Effector memory CD4-positive, alpha-beta T cell (primary cell): ENCODE measurements at regions not wholly inside any gene's neighbourhood (a gene's known extent, or its start where the extent isn't known, plus 50 kb on each side); places are given as distances from the start of the nearest gene placed in this dataset.

Experiments
- DNase-seq, 3 donors: peaks; one replicate each; pipeline ENCODE4 v3.0.0-alpha.2; 2020
- H3K27ac ChIP-seq: 2 replicates; pipeline ENCODE4 v1.7.0; 2013; ENCODE audit warnings: mild to moderate bottlenecking, low read length, moderate library complexity; ENCODE audit not compliant: insufficient read depth, poor library complexity, severe bottlenecking
- H3K27me3 ChIP-seq: replicated peaks from 2 replicates; pipeline ENCODE4 v1.7.0; 2013; ENCODE audit warnings: mild to moderate bottlenecking, low read length; ENCODE audit not compliant: insufficient read depth, control insufficient read depth, poor library complexity, severe bottlenecking
- H3K36me3 ChIP-seq: 2 replicates; pipeline ENCODE4 v1.7.0; 2013; ENCODE audit warnings: mild to moderate bottlenecking, low read length, moderate library complexity; ENCODE audit not compliant: control insufficient read depth, insufficient read depth
- H3K4me1 ChIP-seq: 2 replicates; pipeline ENCODE4 v1.7.0; 2013; ENCODE audit warnings: low read length, mild to moderate bottlenecking; ENCODE audit not compliant: control insufficient read depth, insufficient read depth, poor library complexity, severe bottlenecking
- H3K4me3 ChIP-seq: 2 replicates; pipeline ENCODE4 v1.7.0; 2013; ENCODE audit warnings: low read length, low read depth, mild to moderate bottlenecking; ENCODE audit not compliant: insufficient read depth, poor library complexity, severe bottlenecking
- H3K9me3 ChIP-seq: 2 replicates; pipeline ENCODE4 v1.7.0; 2013; ENCODE audit warnings: mild to moderate bottlenecking, low read length, moderate library complexity; ENCODE audit not compliant: control insufficient read depth

DNA sequence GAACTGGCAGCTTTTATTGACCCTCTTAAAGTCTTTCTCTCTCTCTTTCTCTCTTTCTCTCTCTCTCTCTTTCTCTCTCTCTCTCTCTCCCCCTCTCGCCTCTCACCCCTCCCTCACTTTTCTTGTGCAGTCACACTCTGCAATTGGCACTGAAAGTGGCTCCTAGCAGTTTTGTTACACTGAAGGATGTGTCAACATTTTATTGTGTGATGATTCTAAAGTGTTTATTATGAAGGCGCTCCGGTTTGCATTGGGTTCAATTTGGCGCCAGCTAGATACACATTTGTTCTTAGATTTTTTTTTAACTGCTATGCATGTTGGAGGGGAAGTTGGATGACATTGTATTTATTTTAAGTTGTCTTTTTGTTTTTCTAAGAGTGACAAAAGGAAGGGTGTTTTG is 64.0 kb upstream of the CHRM3 start:
- no peak overlapping the region for H3K27ac ChIP-seq
- no peaks in the 10 kb centered on the region for H3K4me1 ChIP-seq
- no peaks in the 10 kb centered on the region for H3K9me3 ChIP-seq
- DNase-seq, result no peak
- H3K27me3 ChIP-seq, result no peaks in the 10 kb centered on the region
- no peak overlapping the region for H3K4me3 ChIP-seq
- no peaks in the 10 kb centered on the region for H3K36me3 ChIP-seq

- Histone ChIP-seq H3K36me3 (no peaks in the 10 kb centered on the region), H3K4me1 (no peaks in the 10 kb centered on the region), H3K27ac (no peak overlapping the region), H3K9me3 (no peaks in the 10 kb centered on the region), H3K4me3 (no peak overlapping the region), H3K27me3 (no peaks in the 10 kb centered on the region)
- no peak for DNase-seq
Observed at GRCh38 chr1:239321877-239322276, 64.5 kb upstream of the CHRM3 start.

- Histone ChIP-seq H3K4me1 (no peaks in the 10 kb centered on the region), H3K9me3 (no peaks in the 10 kb centered on the region), H3K27ac (no peak overlapping the region), H3K36me3 (no peaks in the 10 kb centered on the region), H3K27me3 (no peaks in the 10 kb centered on the region), H3K4me3 (no peak overlapping the region)
- no peak for DNase-seq
Observed at GRCh38 chr1:239317948-239318347, 68.4 kb upstream of the CHRM3 start.

- H3K27me3 ChIP-seq, result no peaks in the 10 kb centered on the region
- H3K4me3 ChIP-seq, result no peak overlapping the region
- H3K9me3 ChIP-seq, result no peaks in the 10 kb centered on the region
- H3K36me3 ChIP-seq, result no peaks in the 10 kb centered on the region
- DNase-seq, result no peak
- no peak overlapping the region for H3K27ac ChIP-seq
- H3K4me1 ChIP-seq, result no peaks in the 10 kb centered on the region
Observed at GRCh38 chr1:239315631-239316217, 70.6 kb upstream of the CHRM3 start.

DNA sequence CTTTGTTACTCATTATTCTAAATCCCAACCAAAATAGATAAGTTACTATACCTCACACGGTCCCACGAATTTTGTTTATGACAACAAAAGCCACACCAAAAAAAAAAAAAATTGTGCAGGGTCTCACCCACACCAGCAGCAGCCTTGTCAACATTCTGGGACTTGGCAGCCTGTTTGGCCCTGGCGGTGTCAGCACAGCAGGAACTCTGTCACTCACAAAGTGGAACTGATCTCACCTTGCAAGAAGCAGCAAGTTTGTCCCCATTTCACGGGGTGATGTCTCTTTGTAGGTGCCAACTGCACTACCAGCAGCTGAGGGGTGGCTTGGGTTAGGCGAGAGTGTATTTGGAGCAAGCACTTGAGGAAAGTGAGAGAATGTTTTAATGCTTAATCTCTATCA is 75.0 kb upstream of the CHRM3 start:
- Histone ChIP-seq H3K4me3 (no peak overlapping the region), H3K27me3 (no peaks in the 10 kb centered on the region), H3K4me1 (no peaks in the 10 kb centered on the region), H3K27ac (no peak overlapping the region), H3K9me3 (no peaks in the 10 kb centered on the region), H3K36me3 (no peaks in the 10 kb centered on the region)
- no peak for DNase-seq

- no peak overlapping the region for H3K4me3 ChIP-seq
- H3K9me3 ChIP-seq, result no peaks in the 10 kb centered on the region
- no peak overlapping the region for H3K27ac ChIP-seq
- H3K27me3 ChIP-seq, result no peaks in the 10 kb centered on the region
- H3K36me3 ChIP-seq, result no peaks in the 10 kb centered on the region
- no peaks in the 10 kb centered on the region for H3K4me1 ChIP-seq
- DNase-seq, result peak in 1 of 3 donors; percentile 1
Observed at GRCh38 chr1:239308701-239309333, 77.6 kb upstream of the CHRM3 start.

GRCh38 chr1:239307886-239308285 is 78.5 kb upstream of the CHRM3 start:
- H3K27ac ChIP-seq, result no peak overlapping the region
- DNase-seq, result no peak
- H3K27me3 ChIP-seq, result no peaks in the 10 kb centered on the region
- no peaks in the 10 kb centered on the region for H3K36me3 ChIP-seq
- H3K4me3 ChIP-seq, result no peak overlapping the region
- H3K4me1 ChIP-seq, result no peaks in the 10 kb centered on the region
- H3K9me3 ChIP-seq, result no peaks in the 10 kb centered on the region

GRCh38 chr1:239306426-239306825 is 79.9 kb upstream of the CHRM3 start:
- no peaks in the 10 kb centered on the region for H3K4me1 ChIP-seq
- H3K9me3 ChIP-seq, result no peaks in the 10 kb centered on the region
- H3K36me3 ChIP-seq, result no peaks in the 10 kb centered on the region
- H3K27ac ChIP-seq, result no peak overlapping the region
- DNase-seq, result no peak
- no peaks in the 10 kb centered on the region for H3K27me3 ChIP-seq
- H3K4me3 ChIP-seq, result no peak overlapping the region

DNA sequence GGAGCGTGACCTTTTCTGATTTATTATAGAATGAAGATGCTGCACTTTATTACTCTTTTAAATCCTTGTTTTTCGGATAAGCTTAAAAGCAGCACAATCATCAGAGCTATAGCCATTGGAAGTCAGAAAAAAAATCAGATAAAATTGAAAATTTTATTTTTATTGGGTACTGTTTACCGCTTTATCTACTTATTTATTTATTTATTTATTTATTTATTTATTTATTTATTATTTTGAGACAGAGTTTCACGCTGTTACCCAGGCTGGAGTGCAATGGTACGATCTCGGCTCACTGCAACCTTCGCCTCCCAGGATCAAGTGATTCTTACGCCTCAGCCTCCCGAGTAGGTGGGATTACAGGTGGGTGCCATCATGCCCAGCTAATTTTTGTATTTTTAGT is 83.1 kb upstream of the CHRM3 start:
- no peaks in the 10 kb centered on the region for H3K4me1 ChIP-seq
- no peak overlapping the region for H3K27ac ChIP-seq
- no peaks in the 10 kb centered on the region for H3K27me3 ChIP-seq
- no peaks in the 10 kb centered on the region for H3K36me3 ChIP-seq
- no peak overlapping the region for H3K4me3 ChIP-seq
- DNase-seq, result no peak
- no peaks in the 10 kb centered on the region for H3K9me3 ChIP-seq

- Histone ChIP-seq H3K4me3 (no peak overlapping the region), H3K36me3 (no peaks in the 10 kb centered on the region), H3K4me1 (no peaks in the 10 kb centered on the region), H3K27ac (no peak overlapping the region), H3K27me3 (no peaks in the 10 kb centered on the region), H3K9me3 (no peaks in the 10 kb centered on the region)
- DNase-seq, result no peak
Observed at GRCh38 chr1:239302696-239303095, 83.7 kb upstream of the CHRM3 start.
